ENCODE measurements at regions not wholly inside any gene's neighbourhood (a gene's known extent, or its start where the extent isn't known, plus 50 kb on each side); places are given as distances from the start of the nearest gene placed in this dataset.

DNA sequence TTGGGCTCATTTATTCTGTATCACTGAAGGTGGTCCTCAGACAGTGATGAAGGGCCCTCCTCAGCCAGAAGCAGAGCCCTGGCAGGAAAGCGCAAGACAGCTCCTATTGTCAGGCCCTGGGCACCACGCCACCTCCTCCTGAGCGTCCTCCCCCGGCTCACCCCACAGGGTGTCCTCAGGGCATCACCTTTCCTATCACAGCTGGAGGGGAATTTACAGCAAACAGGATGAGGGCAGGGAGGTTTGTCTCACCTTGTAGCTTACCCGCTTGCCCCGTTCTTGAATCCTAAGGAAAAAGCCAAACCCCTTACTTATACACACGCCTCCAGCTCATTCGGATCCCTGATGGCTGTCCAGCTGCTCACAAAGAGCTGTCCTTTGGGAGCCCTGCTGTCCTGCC is 50.2 kb upstream of the LANCL2 start:
- no peak for TF ChIP-seq CTCF (conservative IDR thresholded peaks at IDR 0.05)
- TF ChIP-seq EZH2 (IDR thresholded peaks at IDR 0.05; ENCODE audit: low read depth): 0 out of 2 replicates have a peak, but pooled peaks have one; percentile 6
